ENCODE measurements at regions not wholly inside any gene's neighbourhood (a gene's known extent, or its start where the extent isn't known, plus 50 kb on each side); places are given as distances from the start of the nearest gene placed in this dataset.

GRCh38 chr1:90443354-90443753, 273.7 kb downstream of the BARHL2 start:
- Histone ChIP-seq H3K9ac (replicated peaks; ENCODE audit: extremely low read depth, insufficient read depth, low read length) (no peak overlapping the region), H3K79me2 (ENCODE audit: control insufficient read depth, insufficient read depth, low read length) (no peaks in the 10 kb centered on the region), H3K9me1 (replicated peaks; ENCODE audit: control insufficient read depth, extremely low read depth, insufficient read depth, low read length) (no peaks in the 10 kb centered on the region), H4K20me1 (replicated peaks; ENCODE audit: control insufficient read depth, extremely low read depth, insufficient read depth, low read length) (no peaks in the 10 kb centered on the region), H3K9me3 (replicated peaks; ENCODE audit: control insufficient read depth, insufficient read depth, low read length) (no peaks in the 10 kb centered on the region), H3K36me3 (ENCODE audit: control insufficient read depth in 2 of 2, extremely low read depth in 1 of 2, insufficient read depth in 2 of 2, low read length in 2 of 2) (no peaks in the 10 kb centered on the region), H3K4me3 (replicated peaks in 1 of 3; ENCODE audit: insufficient read depth in 1 of 3, low read depth in 1 of 3, low read length in 3 of 3) (no peak overlapping the region), H3K27me3 (ENCODE audit: control insufficient read depth in 2 of 2, insufficient read depth in 2 of 2, low read length in 2 of 2) (peaks cover 3 to 5% of the 10 kb centered on the region in 2 experiments), H2AFZ (ENCODE audit: low read depth, low read length) (no peak overlapping the region), H3K4me2 (ENCODE audit: insufficient read depth, low read length) (no peak overlapping the region), H3K4me1 (ENCODE audit: control insufficient read depth, extremely low read depth, insufficient read depth, low read length) (no peaks in the 10 kb centered on the region), H3K27ac (ENCODE audit: insufficient read depth, low read depth, low read length) (no peak overlapping the region)
- ChIA-PET CTCF (no interaction called here), POLR2A (no interaction called here)
- DNase-seq (ENCODE audit: low read depth, low spot score) (no peak), FAIRE-seq (no peak)
- TF ChIP-seq JUN (IDR thresholded peaks at IDR 0.05; ENCODE audit: borderline replicate concordance, insufficient read depth, insufficient read length, low read depth): no peak
- no peak for TF ChIP-seq EZH2 (IDR thresholded peaks at IDR 0.05; ENCODE audit: borderline replicate concordance, low read depth, low read length, severe bottlenecking)
- TF ChIP-seq FOS (IDR thresholded peaks at IDR 0.05; ENCODE audit: borderline replicate concordance, insufficient read depth, low read length): no peak
- no peak for TF ChIP-seq CTCF (IDR thresholded peaks at IDR 0.05; ENCODE audit: extremely low read depth in 1 of 2, insufficient read depth in 1 of 2, low read depth in 1 of 2, low read length in 2 of 2)
- TF ChIP-seq GATA2 (IDR thresholded peaks at IDR 0.05; ENCODE audit: insufficient read depth, insufficient read length, low read depth, low read length): no peak
- TF ChIP-seq MAX (IDR thresholded peaks at IDR 0.05; ENCODE audit: insufficient read depth, insufficient read length): no peak
- no peak for TF ChIP-seq POLR2A (IDR thresholded peaks at IDR 0.05; ENCODE audit: low read depth, low read length)
- TF ChIP-seq POLR2AphosphoS5 (IDR thresholded peaks at IDR 0.05; ENCODE audit: insufficient read depth, low read depth, low read length): no peak
- no peak for TF ChIP-seq MYC (IDR thresholded peaks at IDR 0.05; ENCODE audit: low read depth, low read length)
- dilution Hi-C loops (cut with MboI; ENCODE audit: extremely low pct_ligation_motif_present, low sequenced_read_pairs) (no loop called here), intact Hi-C loops (cut with micrococcal nuclease) (no loop called here)
- BruUV-seq (replicated peaks): no TSS peak

All from endothelial cell of umbilical vein (primary cell).